ENCODE measurements at regions not wholly inside any gene's neighbourhood (a gene's known extent, or its start where the extent isn't known, plus 50 kb on each side); places are given as distances from the start of the nearest gene placed in this dataset.

DNA sequence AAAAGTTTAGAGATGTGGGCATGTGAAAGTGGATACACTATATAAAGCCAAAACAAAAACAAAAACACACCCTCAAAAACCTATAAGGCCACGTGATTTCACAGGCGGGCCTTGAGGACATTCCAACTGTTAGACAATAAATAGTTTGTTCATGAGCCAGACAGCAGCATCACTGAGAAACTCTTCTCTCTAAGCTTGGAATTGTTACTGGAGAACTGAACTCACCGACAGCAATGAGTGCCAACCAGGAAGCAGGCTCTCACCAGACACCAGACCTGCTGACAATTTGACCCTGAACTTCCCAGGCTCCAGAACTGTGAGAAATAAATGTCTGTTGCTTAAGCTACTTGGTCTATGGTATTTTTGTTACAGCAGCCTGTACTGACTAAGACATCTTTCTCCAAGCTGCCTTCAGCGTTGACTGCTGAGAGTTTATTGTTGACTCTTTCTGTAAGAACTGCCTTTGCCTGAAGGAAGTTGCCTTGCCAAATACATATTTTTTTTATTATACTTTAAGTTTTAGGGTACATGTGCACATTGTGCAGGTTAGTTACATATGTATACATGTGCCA lies 107.5 kb downstream of the EPDR1 start:
- TF ChIP-seq, protein P1, sequence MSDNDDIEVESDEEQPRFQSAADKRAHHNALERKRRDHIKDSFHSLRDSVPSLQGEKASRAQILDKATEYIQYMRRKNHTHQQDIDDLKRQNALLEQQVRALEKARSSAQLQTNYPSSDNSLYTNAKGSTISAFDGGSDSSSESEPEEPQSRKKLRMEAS (IDR thresholded peaks at IDR 0.05) = no peak
- TF ChIP-seq NFIC (IDR thresholded peaks at IDR 0.05) = no peak
- TF ChIP-seq ZBTB7A (IDR thresholded peaks at IDR 0.05; ENCODE audit: low read depth) = no peak
- TF ChIP-seq YY1 (IDR thresholded peaks at IDR 0.05; ENCODE audit: low read depth) = no peak
- no peak for TF ChIP-seq EP300 (IDR thresholded peaks at IDR 0.05; ENCODE audit: borderline replicate concordance)
- TF ChIP-seq TAF1 (IDR thresholded peaks at IDR 0.05; ENCODE audit: low read depth) = no peak
- no peak for TF ChIP-seq EGR1 (IDR thresholded peaks at IDR 0.05)
- TF ChIP-seq FOXM1 (IDR thresholded peaks at IDR 0.05; ENCODE audit: borderline replicate concordance, low read depth) = no peak
- TF ChIP-seq, protein P2, sequence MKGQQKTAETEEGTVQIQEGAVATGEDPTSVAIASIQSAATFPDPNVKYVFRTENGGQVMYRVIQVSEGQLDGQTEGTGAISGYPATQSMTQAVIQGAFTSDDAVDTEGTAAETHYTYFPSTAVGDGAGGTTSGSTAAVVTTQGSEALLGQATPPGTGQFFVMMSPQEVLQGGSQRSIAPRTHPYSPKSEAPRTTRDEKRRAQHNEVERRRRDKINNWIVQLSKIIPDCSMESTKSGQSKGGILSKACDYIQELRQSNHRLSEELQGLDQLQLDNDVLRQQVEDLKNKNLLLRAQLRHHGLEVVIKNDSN (IDR thresholded peaks at IDR 0.05) = no peak
- TF ChIP-seq TCF12 (IDR thresholded peaks at IDR 0.05; ENCODE audit: low read depth) = no peak
- TF ChIP-seq, protein P3, sequence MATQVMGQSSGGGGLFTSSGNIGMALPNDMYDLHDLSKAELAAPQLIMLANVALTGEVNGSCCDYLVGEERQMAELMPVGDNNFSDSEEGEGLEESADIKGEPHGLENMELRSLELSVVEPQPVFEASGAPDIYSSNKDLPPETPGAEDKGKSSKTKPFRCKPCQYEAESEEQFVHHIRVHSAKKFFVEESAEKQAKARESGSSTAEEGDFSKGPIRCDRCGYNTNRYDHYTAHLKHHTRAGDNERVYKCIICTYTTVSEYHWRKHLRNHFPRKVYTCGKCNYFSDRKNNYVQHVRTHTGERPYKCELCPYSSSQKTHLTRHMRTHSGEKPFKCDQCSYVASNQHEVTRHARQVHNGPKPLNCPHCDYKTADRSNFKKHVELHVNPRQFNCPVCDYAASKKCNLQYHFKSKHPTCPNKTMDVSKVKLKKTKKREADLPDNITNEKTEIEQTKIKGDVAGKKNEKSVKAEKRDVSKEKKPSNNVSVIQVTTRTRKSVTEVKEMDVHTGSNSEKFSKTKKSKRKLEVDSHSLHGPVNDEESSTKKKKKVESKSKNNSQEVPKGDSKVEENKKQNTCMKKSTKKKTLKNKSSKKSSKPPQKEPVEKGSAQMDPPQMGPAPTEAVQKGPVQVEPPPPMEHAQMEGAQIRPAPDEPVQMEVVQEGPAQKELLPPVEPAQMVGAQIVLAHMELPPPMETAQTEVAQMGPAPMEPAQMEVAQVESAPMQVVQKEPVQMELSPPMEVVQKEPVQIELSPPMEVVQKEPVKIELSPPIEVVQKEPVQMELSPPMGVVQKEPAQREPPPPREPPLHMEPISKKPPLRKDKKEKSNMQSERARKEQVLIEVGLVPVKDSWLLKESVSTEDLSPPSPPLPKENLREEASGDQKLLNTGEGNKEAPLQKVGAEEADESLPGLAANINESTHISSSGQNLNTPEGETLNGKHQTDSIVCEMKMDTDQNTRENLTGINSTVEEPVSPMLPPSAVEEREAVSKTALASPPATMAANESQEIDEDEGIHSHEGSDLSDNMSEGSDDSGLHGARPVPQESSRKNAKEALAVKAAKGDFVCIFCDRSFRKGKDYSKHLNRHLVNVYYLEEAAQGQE (IDR thresholded peaks at IDR 0.05; ENCODE audit: low read depth) = no peak
- no peak for TF ChIP-seq CREB1 (IDR thresholded peaks at IDR 0.05; ENCODE audit: low read depth)
- TF ChIP-seq CEBPB (IDR thresholded peaks at IDR 0.05) = no peak
- TF ChIP-seq TEAD4 (IDR thresholded peaks at IDR 0.05) = no peak
- TF ChIP-seq RAD21 (IDR thresholded peaks at IDR 0.05; ENCODE audit: low read depth) = no peak

DNA sequence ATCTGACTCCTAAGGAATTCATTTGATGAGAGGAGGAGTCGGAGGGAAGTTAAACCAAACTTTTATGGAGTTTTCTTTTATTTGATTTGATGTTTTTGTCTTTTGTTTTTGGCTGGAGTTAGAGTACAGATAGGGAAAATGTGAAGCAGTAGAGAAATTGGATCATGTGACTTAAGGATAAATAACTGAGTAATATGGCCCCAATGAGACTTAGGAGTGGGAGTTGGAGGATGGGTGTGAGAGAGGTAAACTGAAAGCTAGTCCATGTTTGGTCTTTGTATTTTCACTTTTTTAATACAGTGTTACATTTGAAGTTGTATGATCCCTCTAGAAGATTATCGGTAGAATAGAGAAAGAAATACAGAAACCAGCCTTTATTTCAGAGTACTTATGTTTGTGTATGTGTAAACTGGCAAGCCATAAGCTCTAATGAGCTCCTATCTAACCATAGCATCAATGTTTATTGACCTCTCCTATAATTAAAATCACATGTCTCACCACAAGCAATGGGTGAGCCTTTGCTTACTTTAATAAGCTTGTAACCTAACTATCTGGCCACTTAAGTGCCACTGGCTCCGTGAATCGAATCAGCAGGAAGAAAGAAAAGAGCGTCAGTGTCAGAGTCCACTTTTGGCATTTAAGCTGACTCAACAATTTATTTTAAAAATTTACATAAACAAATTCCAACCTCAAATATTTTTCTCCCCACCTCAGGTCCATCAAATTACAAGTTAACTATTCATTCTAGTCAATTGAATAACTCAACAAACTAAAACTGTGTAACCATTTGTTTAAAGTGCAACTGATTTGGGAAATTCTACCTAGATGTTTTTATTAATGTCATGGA lies 113.8 kb downstream of the EPDR1 start:
- no peak for TF ChIP-seq EGR1 (IDR thresholded peaks at IDR 0.05)
- TF ChIP-seq EP300 (IDR thresholded peaks at IDR 0.05; ENCODE audit: borderline replicate concordance) = no peak
- no peak for TF ChIP-seq RAD21 (IDR thresholded peaks at IDR 0.05; ENCODE audit: low read depth)
- TF ChIP-seq, protein P3 (IDR thresholded peaks at IDR 0.05; ENCODE audit: low read depth) = no peak
- TF ChIP-seq YY1 (IDR thresholded peaks at IDR 0.05; ENCODE audit: low read depth) = no peak
- no peak for TF ChIP-seq TCF12 (IDR thresholded peaks at IDR 0.05; ENCODE audit: low read depth)
- no peak for TF ChIP-seq NFIC (IDR thresholded peaks at IDR 0.05)
- TF ChIP-seq CEBPB (IDR thresholded peaks at IDR 0.05) = no peak
- TF ChIP-seq FOXM1 (IDR thresholded peaks at IDR 0.05; ENCODE audit: borderline replicate concordance, low read depth) = no peak

DNA sequence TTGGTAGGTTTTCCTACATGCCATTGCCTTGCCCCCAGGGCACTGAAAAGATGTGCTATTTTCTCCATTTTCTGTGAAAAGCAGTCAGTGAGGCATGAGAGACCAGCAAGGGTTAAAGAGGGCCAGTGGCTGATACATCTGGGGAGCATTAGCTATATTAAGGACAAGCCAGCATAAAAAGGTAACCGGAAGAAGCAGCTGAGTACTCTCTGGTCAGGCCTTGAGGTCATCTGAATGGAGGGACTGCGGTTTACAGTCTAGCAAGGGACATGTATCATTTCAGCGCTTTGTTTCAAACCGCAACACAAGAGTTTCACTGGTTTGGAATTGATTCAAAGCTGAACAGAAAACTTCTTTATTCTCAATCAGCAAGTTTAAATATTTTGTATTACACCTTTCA lies 120.4 kb downstream of the EPDR1 start:
- TF ChIP-seq, protein P3 (IDR thresholded peaks at IDR 0.05; ENCODE audit: low read depth) = no peak
- TF ChIP-seq, protein P2 (IDR thresholded peaks at IDR 0.05) = no peak
- TF ChIP-seq EGR1 (IDR thresholded peaks at IDR 0.05) (no peak), FOXM1 (IDR thresholded peaks at IDR 0.05; ENCODE audit: borderline replicate concordance, low read depth) (no peak), CEBPB (IDR thresholded peaks at IDR 0.05) (no peak), YY1 (IDR thresholded peaks at IDR 0.05; ENCODE audit: low read depth) (no peak), TCF12 (IDR thresholded peaks at IDR 0.05; ENCODE audit: low read depth) (no peak), RAD21 (IDR thresholded peaks at IDR 0.05; ENCODE audit: low read depth) (no peak), TAF1 (IDR thresholded peaks at IDR 0.05; ENCODE audit: low read depth) (no peak)
- TF ChIP-seq, protein P1 (IDR thresholded peaks at IDR 0.05) = no peak

DNA sequence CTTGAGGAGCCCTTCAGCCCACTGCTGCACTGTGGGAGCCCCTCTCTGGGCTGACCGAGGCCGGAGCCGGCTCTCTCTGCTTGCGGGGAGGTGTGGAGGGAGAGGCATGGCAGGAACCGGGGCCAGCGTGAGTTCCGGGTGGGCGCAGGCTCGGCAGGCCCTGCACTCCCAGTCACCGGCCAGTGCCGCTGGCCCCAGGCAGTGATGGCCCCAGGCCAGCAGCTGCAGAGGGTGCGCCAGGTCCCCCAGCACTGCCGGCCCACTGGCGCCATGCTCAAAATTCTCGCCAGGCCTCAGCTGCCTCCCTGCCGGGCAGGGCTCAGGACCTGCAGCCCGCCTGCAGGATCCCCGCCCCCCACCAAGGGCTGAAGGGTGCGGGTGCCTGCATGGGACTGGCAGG lies 128.4 kb upstream of the STARD3NL start:
- TF ChIP-seq ZBTB7A (IDR thresholded peaks at IDR 0.05; ENCODE audit: low read depth) (no peak), TAF1 (IDR thresholded peaks at IDR 0.05; ENCODE audit: low read depth) (no peak)
